Pancreas (tissue), 10 donors: ENCODE measurements at regions not wholly inside any gene's neighbourhood (a gene's known extent, or its start where the extent isn't known, plus 50 kb on each side); places are given as distances from the start of the nearest gene placed in this dataset.

Source experiments
- ATAC-seq, 4 donors: fragments of 200-7000 bp; cut with Tn5 transposase; one replicate each; pipeline versions ENCODE4 v1.8.0 to v1.9.1; 2020; ENCODE audit warnings: mild to moderate bottlenecking in 4 of 4, moderate library complexity in 4 of 4
- DNase-seq, 6 donors: peaks; one replicate each; pipeline ENCODE4 v3.0.0-alpha.2; 2020
- FAIRE-seq: peaks from 2 replicates; lab custom pipeline; 2012; peaks lifted over from hg19 to GRCh38; lab: Jason Lieb, UNC
- H3K27ac ChIP-seq, 4 donors: fragments of 200-600 bp; sonication (generic); 1 replicate in 3 of 4; 2 replicates in 1 of 4; pipeline versions ENCODE4 v1.5.0 to v1.8.0; 2020
- H3K27me3 ChIP-seq, 4 donors: fragments of 200-600 bp; one replicate each; pipeline ENCODE4 v1.8.0; 2021
- H3K36me3 ChIP-seq, 3 donors: fragments of 200-600 bp; sonication (generic) in 1 of 3; one replicate each; pipeline versions ENCODE4 v1.5.0 to v1.8.0; 2020 to 2021
- H3K4me1 ChIP-seq, 3 donors: fragments of 200-600 bp; one replicate each; pipeline ENCODE4 v1.8.0; 2021
- H3K4me3 ChIP-seq, 4 donors: fragments of 200-600 bp; sonication (generic) in 2 of 4; one replicate each; pipeline versions ENCODE4 v1.5.0 to v1.8.0; 2020 to 2021
- H3K9me3 ChIP-seq, 4 donors: fragments of 200-600 bp; one replicate each; pipeline ENCODE4 v1.8.0; 2021
- WGBS, 2 donors: extraction: QIAGEN DNeasy Blood & Tissue Kit; methylation state at CpG; one replicate each; pipeline ENCODE4 v1.1.7; 2013; 5-methylcytosine and 5-hydroxymethylcytosine counted together
- intact Hi-C, 3 donors: fragments of 100-400 bp; cut with DNase I; formaldehyde crosslinking; loops; one replicate each; pipeline versions ENCODE4 v1.11.1 to v1.14.2; 2022
- TF ChIP-seq, protein P1 (sequence below), 4 donors: fragments of 200-600 bp; sonication (generic) in 3 of 4; IDR thresholded peaks; one replicate each; pipeline versions ENCODE4 v1.5.0 to v1.8.0; 2021; ENCODE audit warnings: antibody characterized with exemption in 4 of 4
- donor health status: healthy with polysubstance abuse.
- donor health status: DM: no; HTN: no; CAD: no; lungs with moderate emphysema.
- donor health status: DM: no; HTN: no; CAD: no.
- donor health status: control.
- donor health status: control.
- donor health status: Bipolar disorder and iron deficiency.
- donor health status: DM: yes; HTN: yes; CAD: no.
- donor health status: DM: no; HTN: no; CAD: no.
- donor health status: DM: no; HTN: no; CAD: no.
- donor health status: DM: yes; HTN: yes; CAD: no.

DNA sequence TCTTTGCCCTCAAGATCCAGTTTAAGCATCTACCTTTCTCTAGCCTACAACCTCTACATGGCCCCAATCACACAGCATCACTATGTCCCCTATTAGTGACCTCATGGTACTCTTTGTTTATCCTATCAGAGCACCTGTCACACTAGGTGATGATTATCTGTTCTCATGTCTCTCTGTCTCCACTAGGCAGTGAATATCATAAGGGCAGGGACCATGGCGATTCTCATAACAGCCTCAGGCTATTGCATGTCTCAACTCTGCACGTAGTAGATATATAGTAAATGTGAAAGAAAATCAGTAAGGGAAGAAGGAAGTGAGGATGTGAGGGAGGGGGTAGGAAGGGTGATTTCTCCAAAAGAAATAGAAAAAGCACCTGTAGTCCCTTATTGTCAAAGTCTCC lies 311.0 kb downstream of the NSG2 start:
- ATAC-seq, result no peak
- no peaks in the 10 kb centered on the region for H3K9me3 ChIP-seq
- no peaks in the 10 kb centered on the region for H3K27me3 ChIP-seq
- TF ChIP-seq, protein P1, sequence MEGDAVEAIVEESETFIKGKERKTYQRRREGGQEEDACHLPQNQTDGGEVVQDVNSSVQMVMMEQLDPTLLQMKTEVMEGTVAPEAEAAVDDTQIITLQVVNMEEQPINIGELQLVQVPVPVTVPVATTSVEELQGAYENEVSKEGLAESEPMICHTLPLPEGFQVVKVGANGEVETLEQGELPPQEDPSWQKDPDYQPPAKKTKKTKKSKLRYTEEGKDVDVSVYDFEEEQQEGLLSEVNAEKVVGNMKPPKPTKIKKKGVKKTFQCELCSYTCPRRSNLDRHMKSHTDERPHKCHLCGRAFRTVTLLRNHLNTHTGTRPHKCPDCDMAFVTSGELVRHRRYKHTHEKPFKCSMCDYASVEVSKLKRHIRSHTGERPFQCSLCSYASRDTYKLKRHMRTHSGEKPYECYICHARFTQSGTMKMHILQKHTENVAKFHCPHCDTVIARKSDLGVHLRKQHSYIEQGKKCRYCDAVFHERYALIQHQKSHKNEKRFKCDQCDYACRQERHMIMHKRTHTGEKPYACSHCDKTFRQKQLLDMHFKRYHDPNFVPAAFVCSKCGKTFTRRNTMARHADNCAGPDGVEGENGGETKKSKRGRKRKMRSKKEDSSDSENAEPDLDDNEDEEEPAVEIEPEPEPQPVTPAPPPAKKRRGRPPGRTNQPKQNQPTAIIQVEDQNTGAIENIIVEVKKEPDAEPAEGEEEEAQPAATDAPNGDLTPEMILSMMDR (IDR thresholded peaks at IDR 0.05), result no peak
- WGBS, 2 donors, result 75 to 86% methylated on average over 2 of the region's 2 CpGs
- intact Hi-C loops, result no loop called here
- H3K4me3 ChIP-seq, result no peak overlapping the region
- no peaks in the 10 kb centered on the region for H3K4me1 ChIP-seq
- no peak for DNase-seq
- no peak overlapping the region for H3K27ac ChIP-seq
- no peak for FAIRE-seq
- no peaks in the 10 kb centered on the region for H3K36me3 ChIP-seq

DNA sequence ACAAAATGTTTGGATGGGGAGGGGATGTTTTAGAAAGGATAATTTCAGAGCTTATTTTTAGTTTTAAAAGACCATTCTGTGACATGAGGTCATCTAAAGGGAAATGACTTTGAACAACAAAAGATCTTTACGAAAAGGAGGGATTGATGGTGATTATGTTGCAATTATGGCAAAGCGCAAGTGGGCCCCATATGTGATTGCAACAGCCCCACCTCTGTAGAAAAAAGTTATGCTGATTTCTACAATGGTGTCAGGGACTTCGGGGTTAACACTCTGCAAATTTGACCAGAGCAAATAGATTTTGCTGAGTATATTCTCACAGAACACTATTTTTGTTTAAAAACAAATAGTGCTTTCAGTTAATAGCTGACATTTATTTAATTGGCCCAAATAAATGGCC lies 312.8 kb downstream of the NSG2 start:
- DNase-seq (no peak), ATAC-seq (no peak), FAIRE-seq (no peak)
- whole genome bisulfite sequencing, 2 donors, result 70 to 75% methylated on average over 3 of the region's 3 CpGs
- Histone ChIP-seq H3K4me1 (no peaks in the 10 kb centered on the region), H3K27ac (no peak overlapping the region), H3K36me3 (no peaks in the 10 kb centered on the region), H3K27me3 (no peaks in the 10 kb centered on the region), H3K9me3 (no peaks in the 10 kb centered on the region), H3K4me3 (no peak overlapping the region)
- intact Hi-C loops, result no loop called here
- TF ChIP-seq, protein P1 (IDR thresholded peaks at IDR 0.05), result no peak

DNA sequence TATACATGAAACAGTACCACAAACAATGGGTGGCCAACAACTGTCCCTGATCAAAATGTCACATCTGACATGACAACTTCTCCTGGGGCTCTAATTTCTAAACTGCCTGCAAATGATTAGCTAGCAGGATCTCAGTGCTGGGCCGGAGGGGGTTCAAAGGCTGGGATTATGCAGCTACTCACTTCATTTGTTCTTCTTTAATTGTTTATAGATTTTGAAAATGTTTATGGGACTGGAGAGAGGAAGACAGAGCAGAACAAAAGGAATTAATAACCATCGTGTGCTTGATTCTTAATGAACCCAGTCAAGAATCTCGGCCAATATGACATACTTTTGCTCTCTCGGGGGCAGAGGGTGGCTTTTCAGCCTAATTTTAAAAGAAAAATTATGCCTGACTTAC lies 313.6 kb downstream of the NSG2 start:
- 71 to 76% methylated on average over 4 of the region's 4 CpGs for WGBS, 2 donors
- DNase-seq (no peak), ATAC-seq (no peak), FAIRE-seq (no peak)
- Histone ChIP-seq H3K27ac (no peak overlapping the region), H3K9me3 (no peaks in the 10 kb centered on the region), H3K27me3 (no peaks in the 10 kb centered on the region), H3K4me1 (no peaks in the 10 kb centered on the region), H3K36me3 (no peaks in the 10 kb centered on the region), H3K4me3 (no peak overlapping the region)
- intact Hi-C loops, result no loop called here
- TF ChIP-seq, protein P1 (IDR thresholded peaks at IDR 0.05), result no peak

DNA sequence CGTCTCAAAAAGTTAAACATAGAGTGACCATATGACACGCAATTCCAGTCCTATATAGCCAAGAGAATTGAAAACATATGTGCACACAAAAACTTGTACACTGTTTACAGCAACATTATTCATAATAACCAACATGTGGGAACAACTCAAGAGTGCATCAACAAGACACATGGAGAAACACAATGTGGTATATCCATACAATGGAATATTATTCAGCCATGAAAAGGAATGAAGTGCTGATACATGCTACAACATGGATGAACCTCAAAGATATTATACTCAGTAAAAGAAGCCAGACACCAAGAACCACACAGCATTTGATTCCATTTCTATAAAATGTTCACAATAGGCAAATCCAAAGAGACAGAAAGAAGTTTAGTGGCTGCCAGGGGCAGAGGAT lies 317.0 kb downstream of the NSG2 start:
- Histone ChIP-seq H3K4me3 (no peak overlapping the region), H3K9me3 (no peaks in the 10 kb centered on the region), H3K36me3 (no peaks in the 10 kb centered on the region), H3K4me1 (no peaks in the 10 kb centered on the region), H3K27me3 (no peaks in the 10 kb centered on the region), H3K27ac (no peak overlapping the region)
- TF ChIP-seq, protein P1 (IDR thresholded peaks at IDR 0.05), result no peak
- intact Hi-C loops, result no loop called here
- ATAC-seq (no peak), DNase-seq (no peak), FAIRE-seq (no peak)
- WGBS, 2 donors, result 77% methylated on average over 2 of the region's 2 CpGs

DNA sequence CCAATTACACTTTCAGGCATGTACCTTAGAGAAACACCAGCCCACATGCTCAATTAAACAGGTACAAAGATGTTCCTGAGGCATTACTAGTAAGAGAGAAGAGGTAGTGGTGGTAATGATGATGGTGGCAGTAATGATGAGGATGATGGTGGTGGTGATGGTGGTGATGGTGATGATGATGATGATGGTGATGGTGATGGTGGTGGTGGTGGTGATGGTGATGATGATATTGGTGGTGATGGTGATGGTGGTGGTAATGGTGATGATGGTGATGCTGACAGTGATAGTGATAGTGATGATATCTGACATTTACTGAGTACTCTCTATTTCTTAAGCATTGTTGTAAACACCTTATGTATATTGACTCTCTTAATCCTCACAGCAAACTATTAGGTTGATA lies 318.4 kb downstream of the NSG2 start:
- intact Hi-C loops, result no loop called here
- ATAC-seq, result no peak
- TF ChIP-seq, protein P1 (IDR thresholded peaks at IDR 0.05), result no peak

More for the DNA sequence above, 318.4 kb downstream of the NSG2 start:
- FAIRE-seq (no peak), DNase-seq (no peak)
- no peaks in the 10 kb centered on the region for H3K36me3 ChIP-seq
- H3K27ac ChIP-seq, result no peak overlapping the region
- no peaks in the 10 kb centered on the region for H3K9me3 ChIP-seq
- H3K4me1 ChIP-seq, result no peaks in the 10 kb centered on the region
- H3K4me3 ChIP-seq, result no peak overlapping the region
- H3K27me3 ChIP-seq, result no peaks in the 10 kb centered on the region
